ENCODE measurements at regions not wholly inside any gene's neighbourhood (a gene's known extent, or its start where the extent isn't known, plus 50 kb on each side); places are given as distances from the start of the nearest gene placed in this dataset.

DNA sequence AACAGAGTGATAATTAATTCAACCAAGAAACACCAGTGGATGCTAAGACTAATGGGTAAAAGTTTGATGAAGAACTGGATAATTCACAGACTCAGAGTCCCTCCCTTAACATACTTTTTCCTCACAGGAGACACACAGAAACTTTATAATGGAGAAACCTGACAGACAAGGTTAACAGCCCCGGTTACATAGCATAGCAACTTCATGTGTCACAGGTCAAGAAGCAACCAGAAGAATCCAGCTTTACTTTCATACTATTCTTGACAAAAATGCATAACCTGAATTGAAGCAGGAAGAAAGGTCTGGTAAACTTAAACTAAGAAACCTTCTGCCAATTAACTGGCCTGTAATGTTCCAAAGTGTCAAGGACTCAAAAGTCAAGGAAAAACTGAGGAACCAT lies 375.9 kb downstream of the RNF144B start:
- Mint-ChIP-seq H3K36me3 (ENCODE audit: low read depth) (no peaks in the 10 kb centered on the region), H3K4me1 (no peaks in the 10 kb centered on the region), H3K27ac (no peak overlapping the region), H3K9me3 (peaks cover 3% of the 10 kb centered on the region), H3K27me3 (ENCODE audit: low read depth) (peaks cover 10% of the 10 kb centered on the region), H3K4me3 (no peak overlapping the region)
- TF ChIP-seq, protein P1, sequence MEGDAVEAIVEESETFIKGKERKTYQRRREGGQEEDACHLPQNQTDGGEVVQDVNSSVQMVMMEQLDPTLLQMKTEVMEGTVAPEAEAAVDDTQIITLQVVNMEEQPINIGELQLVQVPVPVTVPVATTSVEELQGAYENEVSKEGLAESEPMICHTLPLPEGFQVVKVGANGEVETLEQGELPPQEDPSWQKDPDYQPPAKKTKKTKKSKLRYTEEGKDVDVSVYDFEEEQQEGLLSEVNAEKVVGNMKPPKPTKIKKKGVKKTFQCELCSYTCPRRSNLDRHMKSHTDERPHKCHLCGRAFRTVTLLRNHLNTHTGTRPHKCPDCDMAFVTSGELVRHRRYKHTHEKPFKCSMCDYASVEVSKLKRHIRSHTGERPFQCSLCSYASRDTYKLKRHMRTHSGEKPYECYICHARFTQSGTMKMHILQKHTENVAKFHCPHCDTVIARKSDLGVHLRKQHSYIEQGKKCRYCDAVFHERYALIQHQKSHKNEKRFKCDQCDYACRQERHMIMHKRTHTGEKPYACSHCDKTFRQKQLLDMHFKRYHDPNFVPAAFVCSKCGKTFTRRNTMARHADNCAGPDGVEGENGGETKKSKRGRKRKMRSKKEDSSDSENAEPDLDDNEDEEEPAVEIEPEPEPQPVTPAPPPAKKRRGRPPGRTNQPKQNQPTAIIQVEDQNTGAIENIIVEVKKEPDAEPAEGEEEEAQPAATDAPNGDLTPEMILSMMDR (IDR thresholded peaks at IDR 0.05; ENCODE audit: unreplicated experiment in 3 of 3), result no peak

- TF ChIP-seq, protein P1 (IDR thresholded peaks at IDR 0.05; ENCODE audit: unreplicated experiment in 3 of 3), result no peak
- H3K4me3 Mint-ChIP-seq, result no peak overlapping the region
These were observed 397.6 kb downstream of the RNF144B start for GRCh38 chr6:18784794-18785193.

DNA sequence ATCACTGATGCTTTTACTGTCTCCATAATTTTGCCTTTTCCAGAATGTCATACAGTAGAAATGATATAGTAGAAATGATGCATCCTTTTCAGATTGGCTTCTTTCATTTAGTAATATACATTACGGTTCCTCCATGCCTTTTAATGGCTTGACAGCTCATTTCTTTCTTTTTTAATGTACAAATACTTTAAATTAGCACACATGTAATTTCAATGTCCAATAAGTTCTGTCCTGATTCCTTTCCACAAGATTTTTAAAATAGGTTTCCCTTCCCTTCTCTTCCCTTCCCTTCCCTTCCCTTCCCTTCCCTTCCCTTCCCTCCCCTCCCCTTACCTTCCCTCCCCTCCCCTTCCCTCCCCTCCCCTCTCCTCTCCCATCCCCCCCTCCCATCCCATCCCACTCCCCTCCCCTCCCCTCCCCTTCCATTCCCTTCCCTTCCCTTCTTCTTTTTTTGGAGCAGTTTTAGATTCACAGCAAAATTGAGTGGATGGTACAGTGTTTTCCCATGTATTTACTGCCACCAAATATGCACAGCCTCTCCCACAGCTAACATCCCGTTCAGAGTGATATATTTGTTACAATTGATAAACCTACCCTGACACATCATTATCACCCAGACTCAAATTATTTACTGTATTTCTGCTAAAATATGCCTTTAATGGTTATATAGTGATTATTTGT lies 398.8 kb downstream of the RNF144B start:
- H3K9me3 Mint-ChIP-seq, result peaks cover 19% of the 10 kb centered on the region
- no peak overlapping the region for H3K27ac Mint-ChIP-seq
- peaks cover 5% of the 10 kb centered on the region for H3K27me3 Mint-ChIP-seq (ENCODE audit: low read depth)
- H3K4me1 Mint-ChIP-seq, result no peaks in the 10 kb centered on the region
- H3K36me3 Mint-ChIP-seq (ENCODE audit: low read depth), result no peaks in the 10 kb centered on the region
- no peak overlapping the region for H3K4me3 Mint-ChIP-seq
- TF ChIP-seq, protein P1 (IDR thresholded peaks at IDR 0.05; ENCODE audit: unreplicated experiment in 3 of 3), result no peak

More at GRCh38 chr6:18784794-18785193, 397.6 kb downstream of the RNF144B start:
- Mint-ChIP-seq H3K27me3 (ENCODE audit: low read depth) (peaks cover 5% of the 10 kb centered on the region), H3K9me3 (peaks cover 19% of the 10 kb centered on the region), H3K27ac (no peak overlapping the region), H3K4me1 (no peaks in the 10 kb centered on the region), H3K36me3 (ENCODE audit: low read depth) (no peaks in the 10 kb centered on the region)

DNA sequence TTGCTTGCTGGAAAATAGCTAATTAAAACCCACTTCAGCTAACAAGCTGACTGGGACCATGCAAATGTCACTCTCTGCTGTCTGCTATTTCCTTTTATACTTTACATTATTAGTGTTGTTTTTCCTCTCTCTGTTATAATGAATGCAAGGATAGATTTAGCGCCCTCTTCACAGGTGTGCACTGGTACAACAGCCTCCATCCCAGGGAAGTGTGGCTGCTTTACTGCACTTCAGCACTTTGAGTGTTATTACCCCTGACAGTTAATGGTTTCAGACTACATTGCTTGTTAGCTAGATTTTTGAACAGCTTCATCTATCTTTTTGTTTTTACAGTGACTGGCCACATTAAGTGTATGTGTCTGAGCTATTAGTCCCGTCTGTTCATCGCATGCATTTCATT lies 405.7 kb downstream of the RNF144B start:
- Mint-ChIP-seq H3K36me3 (ENCODE audit: low read depth) (no peaks in the 10 kb centered on the region), H3K4me1 (no peaks in the 10 kb centered on the region), H3K4me3 (no peak overlapping the region), H3K9me3 (peaks cover 3% of the 10 kb centered on the region), H3K27ac (no peak overlapping the region), H3K27me3 (ENCODE audit: low read depth) (peaks cover 5% of the 10 kb centered on the region)
- TF ChIP-seq, protein P1 (IDR thresholded peaks at IDR 0.05; ENCODE audit: unreplicated experiment in 3 of 3), result no peak

DNA sequence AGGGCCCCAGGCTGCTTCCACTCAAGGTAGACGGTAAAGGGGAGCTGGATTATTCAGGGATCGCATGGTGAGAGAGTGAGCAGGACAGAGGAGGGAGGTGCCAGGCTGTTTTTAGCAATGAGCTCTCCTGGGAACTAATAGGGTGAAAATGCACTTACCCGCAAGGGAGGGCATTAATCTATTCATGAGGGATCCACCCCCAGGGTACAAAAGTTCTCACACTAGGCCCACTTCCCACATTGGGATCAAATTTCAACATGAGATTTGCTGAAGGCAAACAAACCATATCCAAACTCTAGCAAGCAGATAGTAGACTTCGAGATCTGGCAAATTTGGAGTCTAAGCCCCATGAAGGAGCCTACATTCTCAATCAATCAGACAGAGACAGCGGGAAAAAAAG lies 408.6 kb downstream of the RNF144B start:
- no peaks in the 10 kb centered on the region for H3K36me3 Mint-ChIP-seq (ENCODE audit: low read depth)
- H3K9me3 Mint-ChIP-seq, result peaks cover 3% of the 10 kb centered on the region

More for the DNA sequence above, 408.6 kb downstream of the RNF144B start:
- Mint-ChIP-seq H3K27me3 (ENCODE audit: low read depth) (no peaks in the 10 kb centered on the region), H3K4me1 (no peaks in the 10 kb centered on the region), H3K27ac (no peak overlapping the region), H3K4me3 (no peak overlapping the region)
- TF ChIP-seq, protein P1 (IDR thresholded peaks at IDR 0.05; ENCODE audit: unreplicated experiment in 3 of 3), result no peak

All from nephron (organoid).